ENCODE measurements at regions not wholly inside any gene's neighbourhood (a gene's known extent, or its start where the extent isn't known, plus 50 kb on each side); places are given as distances from the start of the nearest gene placed in this dataset.

DNA sequence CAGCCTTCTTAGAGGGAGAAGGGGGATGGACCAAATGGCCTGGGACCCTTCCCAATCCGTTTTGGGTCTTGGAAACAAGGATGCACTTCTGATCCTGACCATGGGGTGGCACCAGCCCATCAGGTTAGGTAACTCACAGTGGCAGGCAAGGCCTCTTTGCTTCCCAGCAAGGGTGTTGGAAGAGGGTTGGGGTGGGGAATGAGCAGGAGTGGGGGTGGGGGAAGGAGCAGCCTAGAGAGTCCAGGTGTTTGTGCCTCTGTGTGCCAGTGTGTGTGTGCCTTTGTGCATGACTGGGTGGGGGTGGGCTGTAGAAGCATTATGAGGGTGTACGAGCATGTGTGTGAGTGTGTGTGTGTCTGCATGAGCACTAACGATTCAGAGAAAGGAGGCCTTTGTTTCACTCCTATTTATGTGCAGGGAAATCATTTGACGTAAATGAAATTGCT, 213.1 kb downstream of the INSC start:
- DNase-seq (ENCODE audit: low read depth): peak; percentile 51

DNA sequence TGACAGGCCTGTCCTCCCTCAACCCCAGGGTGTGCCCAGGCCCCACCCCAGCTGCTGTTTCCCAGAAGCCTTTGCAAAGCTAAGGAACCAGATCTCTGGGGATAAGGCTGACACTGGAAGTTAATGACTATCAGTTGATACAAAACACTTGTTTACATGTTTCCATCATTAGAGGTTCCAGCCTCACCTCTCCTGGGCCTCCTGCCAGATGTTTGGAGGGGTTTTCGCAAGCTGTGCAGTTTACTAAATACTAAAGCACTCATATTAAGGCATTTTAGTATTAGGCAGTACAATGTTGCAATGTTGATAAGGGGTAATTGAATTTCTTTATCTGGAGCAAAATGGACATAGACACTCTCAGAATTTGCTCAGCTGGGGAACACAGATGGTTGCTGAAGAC, 218.7 kb downstream of the INSC start:
- DNase-seq (ENCODE audit: low read depth): no peak
- H3K4me3 ChIP-seq (replicated peaks; ENCODE audit: low read depth, low read length): no peak overlapping the region
- TF ChIP-seq, protein P1, sequence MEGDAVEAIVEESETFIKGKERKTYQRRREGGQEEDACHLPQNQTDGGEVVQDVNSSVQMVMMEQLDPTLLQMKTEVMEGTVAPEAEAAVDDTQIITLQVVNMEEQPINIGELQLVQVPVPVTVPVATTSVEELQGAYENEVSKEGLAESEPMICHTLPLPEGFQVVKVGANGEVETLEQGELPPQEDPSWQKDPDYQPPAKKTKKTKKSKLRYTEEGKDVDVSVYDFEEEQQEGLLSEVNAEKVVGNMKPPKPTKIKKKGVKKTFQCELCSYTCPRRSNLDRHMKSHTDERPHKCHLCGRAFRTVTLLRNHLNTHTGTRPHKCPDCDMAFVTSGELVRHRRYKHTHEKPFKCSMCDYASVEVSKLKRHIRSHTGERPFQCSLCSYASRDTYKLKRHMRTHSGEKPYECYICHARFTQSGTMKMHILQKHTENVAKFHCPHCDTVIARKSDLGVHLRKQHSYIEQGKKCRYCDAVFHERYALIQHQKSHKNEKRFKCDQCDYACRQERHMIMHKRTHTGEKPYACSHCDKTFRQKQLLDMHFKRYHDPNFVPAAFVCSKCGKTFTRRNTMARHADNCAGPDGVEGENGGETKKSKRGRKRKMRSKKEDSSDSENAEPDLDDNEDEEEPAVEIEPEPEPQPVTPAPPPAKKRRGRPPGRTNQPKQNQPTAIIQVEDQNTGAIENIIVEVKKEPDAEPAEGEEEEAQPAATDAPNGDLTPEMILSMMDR (IDR thresholded peaks at IDR 0.05; ENCODE audit: low read length, missing control alignments): no peak

More for the DNA sequence above, 213.1 kb downstream of the INSC start:
- H3K4me3 ChIP-seq (replicated peaks; ENCODE audit: low read depth, low read length): no peak overlapping the region
- TF ChIP-seq, protein P1 (IDR thresholded peaks at IDR 0.05; ENCODE audit: low read length, missing control alignments): peak; percentile 63

DNA sequence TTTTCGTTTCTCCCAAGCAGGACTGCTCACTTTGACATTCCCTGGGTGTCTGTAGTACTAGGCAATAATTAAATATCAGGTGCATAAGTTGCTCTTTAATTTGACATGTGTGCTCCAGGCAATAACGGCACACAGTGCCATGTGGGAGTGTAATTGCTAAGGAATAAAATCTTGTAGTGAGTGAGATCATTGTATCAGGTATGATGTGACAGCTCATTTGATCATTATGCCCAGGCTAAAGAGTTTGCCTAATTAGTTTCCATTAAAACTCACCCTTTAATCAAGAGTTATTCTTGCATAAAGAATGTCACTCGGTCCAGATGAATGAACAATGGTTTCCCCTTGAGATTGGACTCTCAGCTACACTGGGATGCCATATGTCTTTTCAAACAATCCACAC, 220.0 kb downstream of the INSC start:
- TF ChIP-seq, protein P1 (IDR thresholded peaks at IDR 0.05; ENCODE audit: low read length, missing control alignments): no peak
- no peak overlapping the region for H3K4me3 ChIP-seq (replicated peaks; ENCODE audit: low read depth, low read length)
- DNase-seq (ENCODE audit: low read depth): no peak

DNA sequence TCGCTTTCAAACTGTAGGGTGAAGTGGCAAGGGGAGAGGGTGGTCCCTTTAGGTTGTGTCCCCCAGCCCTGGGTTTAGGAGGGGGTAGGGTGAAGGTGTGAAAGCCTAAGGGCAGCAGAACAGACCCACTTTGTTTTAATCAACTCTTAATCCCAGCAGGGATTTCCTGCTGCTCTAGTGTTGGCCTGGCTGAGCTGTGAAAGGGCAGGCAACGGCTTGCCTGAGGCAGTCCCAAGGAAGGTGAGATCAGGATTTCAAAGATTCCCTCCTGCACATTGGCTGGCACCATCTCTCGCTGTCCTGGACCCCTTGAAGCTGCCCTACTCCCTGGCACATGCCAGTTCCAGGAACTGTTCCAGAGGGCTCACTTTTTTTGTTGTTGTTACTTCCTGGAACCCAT, 221.3 kb downstream of the INSC start:
- DNase-seq (ENCODE audit: low read depth): no peak
- H3K4me3 ChIP-seq (replicated peaks; ENCODE audit: low read depth, low read length): no peak overlapping the region
- TF ChIP-seq, protein P1 (IDR thresholded peaks at IDR 0.05; ENCODE audit: low read length, missing control alignments): no peak

GRCh38 chr11:15339302-15339701, 224.6 kb downstream of the INSC start:
- DNase-seq (ENCODE audit: low read depth): no peak
- TF ChIP-seq, protein P1 (IDR thresholded peaks at IDR 0.05; ENCODE audit: low read length, missing control alignments): no peak
- no peak overlapping the region for H3K4me3 ChIP-seq (replicated peaks; ENCODE audit: low read depth, low read length)

DNA sequence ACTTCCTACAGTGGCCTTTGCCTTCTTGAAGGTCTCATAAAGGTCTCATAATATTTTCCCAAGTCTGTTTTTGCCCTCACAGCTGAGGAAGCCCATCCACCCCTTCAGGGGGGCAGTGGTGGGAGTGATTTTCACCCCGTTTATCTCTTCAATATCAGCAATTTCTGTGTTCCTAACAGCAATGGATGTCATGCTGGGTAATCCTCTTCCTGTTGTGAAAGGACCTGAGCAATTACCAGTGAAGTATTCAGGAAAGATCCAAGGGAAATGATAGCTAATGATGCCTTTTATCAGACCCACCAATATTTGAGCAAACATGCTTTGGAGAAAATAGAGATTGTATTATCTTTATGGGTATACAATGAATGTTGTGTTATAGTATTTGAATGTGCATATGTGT, 226.9 kb downstream of the INSC start:
- TF ChIP-seq, protein P1 (IDR thresholded peaks at IDR 0.05; ENCODE audit: low read length, missing control alignments): no peak
- no peak overlapping the region for H3K4me3 ChIP-seq (replicated peaks; ENCODE audit: low read depth, low read length)
- DNase-seq (ENCODE audit: low read depth): no peak

DNA sequence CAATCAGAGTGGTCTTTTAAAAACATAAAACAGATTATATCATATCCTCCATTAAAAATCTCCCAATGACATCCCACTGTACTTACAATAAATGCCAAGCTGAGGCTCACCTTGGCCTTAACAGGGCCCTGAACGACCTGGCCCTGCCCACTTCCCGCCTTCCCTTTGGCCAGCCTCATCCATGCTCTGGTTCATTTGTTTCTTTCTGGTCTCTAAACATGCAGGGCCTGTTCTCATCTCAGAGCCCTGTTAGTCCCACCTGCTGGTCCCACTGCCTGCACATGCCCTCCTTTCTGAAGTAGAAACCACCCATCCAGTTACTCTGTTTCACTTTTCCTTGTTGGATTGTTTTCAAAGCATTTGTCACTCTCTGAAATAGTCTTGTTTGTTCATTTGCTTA, 227.4 kb downstream of the INSC start:
- DNase-seq (ENCODE audit: low read depth): no peak
- no peak overlapping the region for H3K4me3 ChIP-seq (replicated peaks; ENCODE audit: low read depth, low read length)
- TF ChIP-seq, protein P1 (IDR thresholded peaks at IDR 0.05; ENCODE audit: low read length, missing control alignments): no peak

Measured in fibroblast of pulmonary artery (primary cell).